NCI-H1417 (cell line): ENCODE measurements at regions not wholly inside any gene's neighbourhood (a gene's known extent, or its start where the extent isn't known, plus 50 kb on each side); places are given as distances from the start of the nearest gene placed in this dataset.

Experiments
- DNase-seq, 3 experiments: peaks; one replicate each; lab custom pipeline; 2025; lab: John Stamatoyannopoulos, UW

GRCh38 chr11:122173587-122173986 lies 57.6 kb upstream of the BLID start:
- no peak for DNase-seq

GRCh38 chr11:122173074-122173450 lies 57.0 kb upstream of the BLID start:
- DNase-seq = no peak

DNA sequence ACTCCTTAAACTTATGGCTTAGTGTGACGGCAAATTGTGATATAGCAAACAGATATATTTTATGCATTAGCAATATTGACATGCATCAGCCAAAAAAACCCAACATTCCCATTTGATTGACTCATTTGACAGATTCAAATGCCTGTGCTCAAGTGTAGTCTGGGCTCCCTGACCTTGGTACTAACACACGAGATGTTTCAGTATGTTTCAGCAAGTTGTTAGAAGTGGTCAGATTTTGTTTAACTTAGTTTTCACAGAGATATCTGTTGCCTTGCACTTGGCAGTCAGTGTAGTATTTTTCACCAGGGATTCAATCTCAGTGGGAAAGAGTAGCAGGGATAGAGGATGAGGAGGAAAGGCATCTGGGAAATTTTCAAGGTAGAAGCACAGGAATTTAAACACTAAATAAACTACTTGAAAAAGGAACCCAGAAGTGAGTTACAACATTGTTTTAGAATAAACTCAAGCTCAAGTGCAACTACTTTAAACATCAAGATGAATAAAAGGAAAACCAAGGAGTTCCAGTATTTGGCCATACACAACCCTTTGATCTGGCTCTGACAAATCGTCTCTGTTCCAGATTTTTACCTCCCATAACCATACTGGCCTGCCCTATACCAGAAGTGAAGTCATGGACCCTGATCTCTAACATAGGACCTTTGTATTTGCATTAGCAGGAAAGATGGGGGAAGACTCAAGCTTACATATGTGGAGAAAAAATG lies 56.5 kb upstream of the BLID start:
- no peak for DNase-seq

- DNase-seq = no peak
Measured at GRCh38 chr11:122170815-122171475, 54.9 kb upstream of the BLID start.

DNA sequence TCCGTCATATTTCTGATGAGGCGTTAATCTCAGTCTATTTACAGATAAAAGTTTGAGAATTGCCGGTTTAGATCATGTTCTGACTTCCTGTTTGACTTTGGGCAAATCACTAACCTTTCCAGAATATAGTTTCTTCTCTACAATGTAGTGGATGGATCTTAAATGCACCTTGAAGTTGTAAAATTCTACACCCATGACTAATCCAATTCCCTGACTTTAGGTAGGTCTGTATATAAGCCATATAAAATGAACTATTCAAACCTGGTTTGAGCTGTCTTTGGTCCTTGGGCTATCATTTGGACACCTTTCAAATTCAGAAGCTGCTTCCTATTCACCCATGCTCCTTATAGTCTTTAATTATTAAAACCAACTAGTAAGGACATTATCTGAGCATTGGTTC lies 52.2 kb upstream of the BLID start:
- DNase-seq = no peak

- DNase-seq = no peak
Measured at GRCh38 chr11:122167100-122167499, 51.1 kb upstream of the BLID start.

- DNase-seq = no peak
Measured at GRCh38 chr11:122165607-122166371, 49.8 kb upstream of the BLID start.
